B cell (primary cell): ENCODE measurements at regions not wholly inside any gene's neighbourhood (a gene's known extent, or its start where the extent isn't known, plus 50 kb on each side); places are given as distances from the start of the nearest gene placed in this dataset.

Experiments used
- ATAC-seq: fragments of 200-7000 bp; cut with Tn5 transposase; one replicate; pipeline ENCODE4 v1.10.0; 2021; ENCODE audit warnings: low read depth, mild to moderate bottlenecking, moderate number of reproducible peaks, moderate library complexity
- CTCF ChIA-PET: fragments of 350-600 bp; sonication (Branson Sonifier 250); formaldehyde crosslinking; loops from one replicate; lab custom pipeline; 2021; ENCODE audit warnings: antibody characterized with exemption, inconsistent platforms; lab: Charles Lee
- POLR2A ChIA-PET: fragments of 350-600 bp; sonication (Branson Sonifier 250); formaldehyde crosslinking; loops from one replicate; lab custom pipeline; 2021; ENCODE audit warnings: antibody characterized with exemption; lab: Charles Lee
- DNase-seq: peaks from one replicate; pipeline ENCODE4 v3.0.0; 2013
- H2AFZ ChIP-seq: 2 replicates; pipeline ENCODE4 v1.6.1; 2012; ENCODE audit warnings: mild to moderate bottlenecking, low read depth, low read length; ENCODE audit not compliant: insufficient read depth, poor library complexity, severe bottlenecking
- H3K27ac ChIP-seq, 2 donors: 1 replicate in 1 of 2; 2 replicates in 1 of 2; pipeline ENCODE4 v1.5.1; 2012 to 2013; ENCODE audit warnings: low read length in 2 of 2, mild to moderate bottlenecking in 2 of 2, moderate library complexity in 1 of 2
- H3K27me3 ChIP-seq, 4 experiments: fragments of 200-600 bp in 1 of 4; sonication (generic) in 1 of 4; replicated peaks in 1 of 4; 1 replicate in 2 of 4; 2 replicates in 2 of 4; pipeline versions ENCODE4 v1.6.1 to v1.7.0; 2013 to 2016; ENCODE audit warnings: low read length in 3 of 4, mild to moderate bottlenecking in 2 of 4, mixed read lengths in 1 of 4, moderate library complexity in 1 of 4; ENCODE audit not compliant: insufficient read depth in 4 of 4, control insufficient read depth in 3 of 4; ENCODE audit errors: control extremely low read depth in 1 of 4
- H3K36me3 ChIP-seq, 2 experiments: replicated peaks in 1 of 2; 1 replicate in 1 of 2; 2 replicates in 1 of 2; pipeline versions ENCODE4 v1.6.1 to v1.7.1; 2013; ENCODE audit warnings: low read length in 1 of 2; ENCODE audit not compliant: insufficient read depth in 2 of 2, control insufficient read depth in 1 of 2; ENCODE audit errors: control extremely low read depth in 1 of 2, extremely low read depth in 1 of 2
- H3K4me1 ChIP-seq, 2 donors: fragments of 200-600 bp in 1 of 2; sonication (generic) in 1 of 2; 1 replicate in 1 of 2; 2 replicates in 1 of 2; pipeline versions ENCODE4 v1.5.1 to v1.6.1; 2013 to 2017; ENCODE audit warnings: low read length in 2 of 2; ENCODE audit not compliant: control insufficient read depth in 2 of 2, insufficient read depth in 2 of 2
- H3K4me2 ChIP-seq: replicated peaks from 2 replicates; pipeline ENCODE3; 2012; ENCODE audit warnings: mild to moderate bottlenecking, low read depth, low read length; ENCODE audit not compliant: poor library complexity, severe bottlenecking
- H3K4me3 ChIP-seq, 5 experiments: fragments of 200-600 bp in 1 of 5; sonication (generic) in 1 of 5; 1 replicate in 3 of 5; 2 replicates in 2 of 5; pipeline versions ENCODE4 v1.5.1 to v1.7.0; 2011 to 2016; ENCODE audit warnings: low read length in 4 of 5, mild to moderate bottlenecking in 4 of 5, low read depth in 2 of 5, control low read depth in 1 of 5, moderate library complexity in 1 of 5; ENCODE audit not compliant: insufficient read depth in 1 of 5; ENCODE audit errors: control extremely low read depth in 1 of 5, extremely low read depth in 1 of 5
- H3K79me2 ChIP-seq: fragments of 200-600 bp; sonication (generic); one replicate; pipeline ENCODE4 v1.6.0; 2016; ENCODE audit warnings: low read length; ENCODE audit not compliant: control insufficient read depth, insufficient read depth
- H3K9ac ChIP-seq: fragments of 200-600 bp; sonication (generic); 2 replicates; pipeline ENCODE4 v1.6.1; 2017; ENCODE audit warnings: mild to moderate bottlenecking, low read length, moderate library complexity
- H3K9me3 ChIP-seq, 3 donors: one replicate each; pipeline versions ENCODE4 v1.6.1 to v1.7.1; 2013; ENCODE audit warnings: low read length in 2 of 3; ENCODE audit not compliant: control insufficient read depth in 2 of 3, insufficient read depth in 1 of 3; ENCODE audit errors: control extremely low read depth in 1 of 3
- H4K20me1 ChIP-seq: 2 replicates; pipeline ENCODE4 v1.6.0; 2012; ENCODE audit warnings: mild to moderate bottlenecking, low read length; ENCODE audit not compliant: insufficient read depth, control insufficient read depth, poor library complexity, severe bottlenecking
- H3K27ac Mint-ChIP-seq: one replicate; pipeline ENCODE4 v1.8.0; 2021; ENCODE audit warnings: mixed read lengths
- H3K27me3 Mint-ChIP-seq: one replicate; pipeline ENCODE4 v1.8.0; 2021; ENCODE audit warnings: mixed read lengths
- H3K4me1 Mint-ChIP-seq: one replicate; pipeline ENCODE4 v1.8.0; 2021; ENCODE audit warnings: mixed read lengths
- H3K4me3 Mint-ChIP-seq: one replicate; pipeline ENCODE4 v1.8.0; 2021; ENCODE audit warnings: mixed read lengths
- H3K9me3 Mint-ChIP-seq: one replicate; pipeline ENCODE4 v1.8.0; 2022; ENCODE audit warnings: mixed read lengths; ENCODE audit not compliant: insufficient read depth
- EZH2 ChIP-seq: IDR thresholded peaks from 2 replicates; pipeline ENCODE4 v1.6.1; 2012; ENCODE audit warnings: borderline replicate concordance, low read depth, mild to moderate bottlenecking, moderate library complexity, low read length; ENCODE audit not compliant: insufficient read depth, poor library complexity, severe bottlenecking
- WGBS: methylation state at CpG from one replicate; pipeline ENCODE4 v1.1.5; 2013; ENCODE audit warnings: missing lambda C conversion rate; ENCODE audit not compliant: insufficient coverage; 5-methylcytosine and 5-hydroxymethylcytosine counted together
- intact Hi-C: fragments of 100-400 bp; cut with micrococcal nuclease; formaldehyde crosslinking; loops from one replicate; pipeline ENCODE4 v1.10.0; 2022
- TF ChIP-seq, protein P1 (sequence below): fragments of 200-600 bp; IDR thresholded peaks from one replicate; pipeline ENCODE4 v1.8.0; 2022; ENCODE audit warnings: antibody characterized with exemption, mild to moderate bottlenecking

DNA sequence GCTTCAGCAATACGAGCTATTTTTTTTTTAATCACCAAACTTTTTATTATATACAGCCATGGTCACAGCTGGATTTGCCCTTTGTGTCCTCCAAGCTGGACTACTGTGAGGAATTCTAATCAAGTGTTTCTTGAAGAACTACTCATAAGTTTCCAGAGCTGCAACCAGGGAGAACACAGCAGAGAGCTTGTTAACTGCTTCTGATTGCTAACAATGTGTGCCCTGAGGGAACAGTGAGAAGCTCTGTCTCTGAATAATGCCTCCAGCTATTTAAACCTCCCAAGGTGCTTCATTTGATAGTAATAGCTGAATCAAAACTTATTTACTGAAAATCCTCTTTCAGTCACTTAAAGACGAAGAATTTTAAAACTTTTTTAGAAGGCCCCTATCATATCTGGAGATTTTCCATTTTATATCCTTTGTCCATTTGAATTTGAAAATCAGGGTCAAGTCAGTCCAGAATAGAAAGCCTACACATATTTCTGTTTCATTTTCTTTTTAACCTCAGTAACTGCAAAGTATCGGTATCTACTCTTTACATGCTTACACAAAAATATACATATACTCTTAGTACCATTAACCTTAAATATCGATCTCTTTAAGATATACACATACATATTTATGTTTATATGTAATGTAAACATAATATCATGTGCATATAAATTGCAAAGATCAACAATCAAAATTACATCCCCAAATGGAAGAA, 1024.2 kb downstream of the GRM8 start:
- Mint-ChIP-seq H3K4me1 (no peaks in the 10 kb centered on the region), H3K27ac (no peak overlapping the region), H3K4me3 (no peak overlapping the region), H3K9me3 (no peaks in the 10 kb centered on the region), H3K27me3 (no peaks in the 10 kb centered on the region)
- CTCF ChIA-PET, result no interaction called here
- intact Hi-C loops, result no loop called here
- no peaks in the 10 kb centered on the region for H3K9me3 ChIP-seq
- H3K4me2 ChIP-seq, result no peak overlapping the region
- no peaks in the 10 kb centered on the region for H3K27me3 ChIP-seq
- POLR2A ChIA-PET, result no interaction called here
- TF ChIP-seq, protein P1, sequence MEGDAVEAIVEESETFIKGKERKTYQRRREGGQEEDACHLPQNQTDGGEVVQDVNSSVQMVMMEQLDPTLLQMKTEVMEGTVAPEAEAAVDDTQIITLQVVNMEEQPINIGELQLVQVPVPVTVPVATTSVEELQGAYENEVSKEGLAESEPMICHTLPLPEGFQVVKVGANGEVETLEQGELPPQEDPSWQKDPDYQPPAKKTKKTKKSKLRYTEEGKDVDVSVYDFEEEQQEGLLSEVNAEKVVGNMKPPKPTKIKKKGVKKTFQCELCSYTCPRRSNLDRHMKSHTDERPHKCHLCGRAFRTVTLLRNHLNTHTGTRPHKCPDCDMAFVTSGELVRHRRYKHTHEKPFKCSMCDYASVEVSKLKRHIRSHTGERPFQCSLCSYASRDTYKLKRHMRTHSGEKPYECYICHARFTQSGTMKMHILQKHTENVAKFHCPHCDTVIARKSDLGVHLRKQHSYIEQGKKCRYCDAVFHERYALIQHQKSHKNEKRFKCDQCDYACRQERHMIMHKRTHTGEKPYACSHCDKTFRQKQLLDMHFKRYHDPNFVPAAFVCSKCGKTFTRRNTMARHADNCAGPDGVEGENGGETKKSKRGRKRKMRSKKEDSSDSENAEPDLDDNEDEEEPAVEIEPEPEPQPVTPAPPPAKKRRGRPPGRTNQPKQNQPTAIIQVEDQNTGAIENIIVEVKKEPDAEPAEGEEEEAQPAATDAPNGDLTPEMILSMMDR, result no peak
- no peak for TF ChIP-seq EZH2
- H3K4me1 ChIP-seq, result no peaks in the 10 kb centered on the region
- H3K9ac ChIP-seq, result no peak overlapping the region
- DNase-seq (no peak), ATAC-seq (no peak)
- no peak overlapping the region for H3K27ac ChIP-seq
- H2AFZ ChIP-seq, result no peak overlapping the region
- no peaks in the 10 kb centered on the region for H3K36me3 ChIP-seq
- no CpG with 5 or more reads among the region's 4 CpGs for WGBS
- no peaks in the 10 kb centered on the region for H3K79me2 ChIP-seq
- no peaks in the 10 kb centered on the region for H4K20me1 ChIP-seq
- H3K4me3 ChIP-seq, result no peak overlapping the region

DNA sequence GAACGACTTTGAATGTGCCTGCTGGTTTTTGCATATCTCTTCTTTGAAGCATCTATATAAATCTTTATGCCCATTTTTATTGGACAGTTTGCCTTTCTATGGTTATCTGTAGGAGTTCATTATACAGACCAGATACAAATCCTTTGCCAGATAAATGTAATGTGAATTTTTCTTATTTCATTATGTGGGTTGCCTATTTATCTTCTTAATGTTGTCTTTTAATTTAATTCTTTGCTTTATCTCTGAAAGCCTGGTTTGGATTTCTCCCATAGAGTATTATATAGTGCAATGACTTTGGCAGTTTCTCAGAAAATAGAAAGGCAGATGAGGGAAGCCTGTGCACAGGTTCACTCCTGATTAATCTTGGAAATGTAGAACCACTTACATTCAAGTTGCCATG, 1025.1 kb downstream of the GRM8 start:
- H3K79me2 ChIP-seq, result no peaks in the 10 kb centered on the region
- CTCF ChIA-PET, result no interaction called here
- no peak overlapping the region for H2AFZ ChIP-seq
- Mint-ChIP-seq H3K27me3 (no peaks in the 10 kb centered on the region), H3K4me3 (no peak overlapping the region), H3K27ac (no peak overlapping the region), H3K4me1 (no peaks in the 10 kb centered on the region), H3K9me3 (no peaks in the 10 kb centered on the region)
- no peak overlapping the region for H3K9ac ChIP-seq
- DNase-seq (no peak), ATAC-seq (no peak)
- no peaks in the 10 kb centered on the region for H3K36me3 ChIP-seq
- intact Hi-C loops, result no loop called here
- H3K27me3 ChIP-seq, result no peaks in the 10 kb centered on the region
- WGBS, result no CpG with 5 or more reads among the region's 1 CpG
- no peak overlapping the region for H3K4me3 ChIP-seq
- no peaks in the 10 kb centered on the region for H4K20me1 ChIP-seq
- H3K9me3 ChIP-seq, result no peaks in the 10 kb centered on the region
- POLR2A ChIA-PET, result no interaction called here
- no peaks in the 10 kb centered on the region for H3K4me1 ChIP-seq
- H3K4me2 ChIP-seq, result no peak overlapping the region
- TF ChIP-seq EZH2, result no peak
- TF ChIP-seq, protein P1, result no peak
- H3K27ac ChIP-seq, result no peak overlapping the region
